Endothelial cell of umbilical vein (primary cell): ENCODE measurements at regions not wholly inside any gene's neighbourhood (a gene's known extent, or its start where the extent isn't known, plus 50 kb on each side); places are given as distances from the start of the nearest gene placed in this dataset.

Experiments
- BruUV-seq: library from RNA; stranded (reverse); fragments of 400-500 nt; replicated peaks from 2 replicates; lab custom pipeline; 2021; lab: Mats Ljungman, UMichigan
- CTCF ChIA-PET: fragments of 300-600, 350-600 bp; sonication (Branson Sonifier 250); formaldehyde crosslinking; loops from one replicate; lab custom pipeline; 2021; ENCODE audit warnings: antibody characterized with exemption, inconsistent platforms; lab: Charles Lee
- POLR2A ChIA-PET: fragments of 300-600, 350-600 bp; sonication (Branson Sonifier 250); formaldehyde crosslinking; loops from one replicate; lab custom pipeline; 2021; ENCODE audit warnings: antibody characterized with exemption, inconsistent platforms; lab: Charles Lee
- DNase-seq: peaks from one replicate; pipeline ENCODE4 v3.0.0-alpha.2; 2011; ENCODE audit warnings: low read depth, low spot score
- FAIRE-seq: peaks from 2 replicates; lab custom pipeline; 2011; peaks lifted over from hg19 to GRCh38; lab: Jason Lieb, UNC
- H2AFZ ChIP-seq: 2 replicates; pipeline ENCODE4 v1.6.0; 2012; ENCODE audit warnings: low read depth, low read length, control low read depth, inconsistent platforms
- H3K27ac ChIP-seq: 2 replicates; pipeline ENCODE4 v1.5.1; 2011; ENCODE audit warnings: low read depth, mild to moderate bottlenecking, control low read depth, low read length, moderate library complexity; ENCODE audit not compliant: insufficient read depth
- H3K27me3 ChIP-seq, 2 experiments: 2 replicates each; pipeline versions ENCODE4 v1.6.0 to v1.6.1; 2011; ENCODE audit warnings: low read length in 2 of 2, mixed read lengths in 1 of 2; ENCODE audit not compliant: control insufficient read depth in 2 of 2, insufficient read depth in 2 of 2
- H3K36me3 ChIP-seq, 2 experiments: 2 replicates in 1 of 2; 3 replicates in 1 of 2; pipeline ENCODE4 v1.5.1; 2011; ENCODE audit warnings: low read length in 2 of 2, mild to moderate bottlenecking in 1 of 2, moderate library complexity in 1 of 2; ENCODE audit not compliant: control insufficient read depth in 2 of 2, insufficient read depth in 2 of 2; ENCODE audit errors: extremely low read depth in 1 of 2
- H3K4me1 ChIP-seq: 3 replicates; pipeline ENCODE4 v1.5.1; 2011; ENCODE audit warnings: mild to moderate bottlenecking, low read length; ENCODE audit not compliant: control insufficient read depth, insufficient read depth; ENCODE audit errors: extremely low read depth
- H3K4me2 ChIP-seq: 2 replicates; pipeline ENCODE4 v1.6.1; 2011; ENCODE audit warnings: low read length, control low read depth, mixed read lengths; ENCODE audit not compliant: insufficient read depth
- H3K4me3 ChIP-seq, 3 experiments: fragments of 200-600 bp in 1 of 3; sonication (generic), shearing (Covaris generic) in 1 of 3; replicated peaks in 1 of 3; 2 replicates each; pipeline ENCODE4 v1.5.1; 2011 to 2016; ENCODE audit warnings: control low read depth in 3 of 3, low read length in 3 of 3, mild to moderate bottlenecking in 2 of 3, inconsistent platforms in 1 of 3, low read depth in 1 of 3, moderate library complexity in 1 of 3; ENCODE audit not compliant: insufficient read depth in 1 of 3
- H3K79me2 ChIP-seq: 2 replicates; pipeline ENCODE4 v1.6.0; 2012; ENCODE audit warnings: low read length, inconsistent platforms; ENCODE audit not compliant: control insufficient read depth, insufficient read depth
- H3K9ac ChIP-seq: replicated peaks from 2 replicates; pipeline ENCODE3; 2011; ENCODE audit warnings: low read length, control low read depth; ENCODE audit not compliant: insufficient read depth; ENCODE audit errors: extremely low read depth
- H3K9me1 ChIP-seq: replicated peaks from 3 replicates; pipeline ENCODE4 v1.6.0; 2011; ENCODE audit warnings: mild to moderate bottlenecking, low read length; ENCODE audit not compliant: control insufficient read depth, insufficient read depth; ENCODE audit errors: extremely low read depth
- H3K9me3 ChIP-seq: replicated peaks from 2 replicates; pipeline ENCODE4 v1.5.1; 2012; ENCODE audit warnings: low read length, inconsistent platforms; ENCODE audit not compliant: control insufficient read depth, insufficient read depth
- H4K20me1 ChIP-seq: replicated peaks from 2 replicates; pipeline ENCODE3; 2011; ENCODE audit warnings: mild to moderate bottlenecking, low read length; ENCODE audit not compliant: control insufficient read depth, insufficient read depth; ENCODE audit errors: extremely low read depth
- CTCF ChIP-seq, 2 donors: IDR thresholded peaks; 1 replicate in 1 of 2; 2 replicates in 1 of 2; pipeline ENCODE4 v1.5.1; 2011; ENCODE audit warnings: low read length in 2 of 2, mild to moderate bottlenecking in 2 of 2, moderate library complexity in 2 of 2, control low read depth in 1 of 2, inconsistent platforms in 1 of 2, low read depth in 1 of 2; ENCODE audit not compliant: insufficient read depth in 1 of 2; ENCODE audit errors: extremely low read depth in 1 of 2
- EZH2 ChIP-seq: IDR thresholded peaks from 2 replicates; pipeline ENCODE4 v1.6.1; 2012; ENCODE audit warnings: borderline replicate concordance, low read depth, mild to moderate bottlenecking, moderate library complexity, low read length, inconsistent platforms; ENCODE audit not compliant: severe bottlenecking
- FOS ChIP-seq: IDR thresholded peaks from 2 replicates; pipeline ENCODE4 v1.6.1; 2011; ENCODE audit warnings: mild to moderate bottlenecking, low read length, moderate library complexity, borderline replicate concordance; ENCODE audit not compliant: insufficient read depth
- GATA2 ChIP-seq: IDR thresholded peaks from 2 replicates; pipeline ENCODE4 v1.7.0; 2011; ENCODE audit warnings: low read depth, mild to moderate bottlenecking, moderate library complexity, mixed read lengths, low read length; ENCODE audit not compliant: insufficient read length, insufficient read depth
- JUN ChIP-seq: IDR thresholded peaks from 2 replicates; pipeline ENCODE4 v1.6.1; 2011; ENCODE audit warnings: borderline replicate concordance, low read depth; ENCODE audit not compliant: insufficient read length, insufficient read depth
- MAX ChIP-seq: IDR thresholded peaks from 2 replicates; pipeline ENCODE4 v1.6.1; 2011; ENCODE audit not compliant: insufficient read depth, insufficient read length
- MYC ChIP-seq: IDR thresholded peaks from one replicate; pipeline ENCODE4 v1.6.1; 2011; ENCODE audit warnings: mild to moderate bottlenecking, low read depth, low read length
- POLR2A ChIP-seq: IDR thresholded peaks from 2 replicates; pipeline ENCODE4 v1.6.1; 2012; ENCODE audit warnings: low read depth, mild to moderate bottlenecking, control low read depth, low read length
- POLR2AphosphoS5 ChIP-seq: IDR thresholded peaks from 2 replicates; pipeline ENCODE4 v1.6.1; 2012; ENCODE audit warnings: low read depth, mild to moderate bottlenecking, control low read depth, low read length, moderate library complexity; ENCODE audit not compliant: insufficient read depth
- dilution Hi-C: fragments of 300-500 bp; cut with MboI; formaldehyde crosslinking; loops from one replicate; pipeline ENCODE4 v1.15.0; 2019; ENCODE audit warnings: low sequenced_read_pairs; ENCODE audit not compliant: extremely low pct_ligation_motif_present
- intact Hi-C: fragments of 100-400 bp; cut with micrococcal nuclease; formaldehyde crosslinking; loops from one replicate; pipeline ENCODE4 v1.10.0; 2022

- no peaks in the 10 kb centered on the region for H4K20me1 ChIP-seq
- H3K4me2 ChIP-seq, result no peak overlapping the region
- ChIA-PET CTCF (no interaction called here), POLR2A (no interaction called here)
- H3K27me3 ChIP-seq, result no peaks in the 10 kb centered on the region
- no peak overlapping the region for H3K9ac ChIP-seq
- intact Hi-C loops, result no loop called here
- H3K9me1 ChIP-seq, result no peaks in the 10 kb centered on the region
- H3K79me2 ChIP-seq, result no peaks in the 10 kb centered on the region
- no peak for FAIRE-seq
- no peak for TF ChIP-seq MYC
- TF ChIP-seq GATA2, result no peak
- TF ChIP-seq FOS, result no peak
- TF ChIP-seq CTCF (IDR thresholded peaks at IDR 0.05; ENCODE audit: extremely low read depth in 1 of 2, insufficient read depth in 1 of 2, low read depth in 1 of 2, low read length in 2 of 2), result no peak
- TF ChIP-seq POLR2AphosphoS5, result no peak
- TF ChIP-seq EZH2, result no peak
- no peak for TF ChIP-seq JUN
- TF ChIP-seq MAX, result no peak
- no peak for TF ChIP-seq POLR2A
- no peaks in the 10 kb centered on the region for H3K9me3 ChIP-seq
- BruUV-seq, result no TSS peak
- H3K36me3 ChIP-seq, result no peaks in the 10 kb centered on the region
- peaks cover 3% of the 10 kb centered on the region for H3K4me1 ChIP-seq
- H2AFZ ChIP-seq, result no peak overlapping the region
- H3K27ac ChIP-seq, result no peak overlapping the region
- dilution Hi-C loops, result no loop called here
- DNase-seq, result no peak
- no peak overlapping the region for H3K4me3 ChIP-seq
These were observed 77.7 kb upstream of the RGS4 start for GRCh38 chr1:162991444-162991843.
